SK-N-SH (cell line): ENCODE measurements at regions not wholly inside any gene's neighbourhood (a gene's known extent, or its start where the extent isn't known, plus 50 kb on each side); places are given as distances from the start of the nearest gene placed in this dataset.

Source experiments
- CTCF ChIA-PET: fragments of 300-600, 350-600 bp; formaldehyde crosslinking; extraction: SDS; loops from one replicate; lab custom pipeline; 2021; lab: Yijun Ruan, JAX
- POLR2A ChIA-PET: fragments of 350-600 bp; sonication (Branson Sonifier 250); formaldehyde crosslinking; extraction: SDS; loops from one replicate; lab custom pipeline; 2020; ENCODE audit warnings: antibody characterized with exemption, inconsistent platforms; lab: Yijun Ruan, JAX
- DNase-seq: peaks from one replicate; pipeline ENCODE4 v3.0.0; 2012
- H2AFZ ChIP-seq: fragments of 200-600 bp; sonication (generic); 2 replicates; pipeline ENCODE4 v1.8.1; 2016; ENCODE audit warnings: antibody characterized with exemption, mild to moderate bottlenecking, low read depth
- H3F3A ChIP-seq: fragments of 200-600 bp; sonication (generic); replicated peaks from 2 replicates; pipeline ENCODE3; 2016; ENCODE audit warnings: antibody characterized with exemption, mild to moderate bottlenecking; ENCODE audit not compliant: insufficient read depth
- H3K27ac ChIP-seq, 2 experiments: fragments of 200-500 bp in 1 of 2; fragments of 200-600 bp in 1 of 2; sonication (Bioruptor generic) in 1 of 2; sonication (generic), shearing (Covaris generic) in 1 of 2; 2 replicates each; pipeline versions ENCODE4 v1.5.1 to v1.6.1; 2014 to 2016; ENCODE audit warnings: low read depth in 2 of 2, inconsistent platforms in 1 of 2, low read length in 1 of 2, mild to moderate bottlenecking in 1 of 2, mixed read lengths in 1 of 2
- H3K27me3 ChIP-seq: fragments of 200-600 bp; sonication (generic), shearing (Covaris generic); 2 replicates; pipeline ENCODE4 v1.6.1; 2016; ENCODE audit warnings: mixed run types; ENCODE audit not compliant: insufficient read depth
- H3K36me3 ChIP-seq, 2 experiments: fragments of 200-500 bp in 1 of 2; fragments of 200-600 bp in 1 of 2; sonication (Bioruptor generic) in 1 of 2; sonication (generic) in 1 of 2; replicated peaks in 1 of 2; 2 replicates each; pipeline versions ENCODE3 to v1.5.1; 2014 to 2016; ENCODE audit warnings: low read length in 1 of 2, mild to moderate bottlenecking in 1 of 2; ENCODE audit not compliant: insufficient read depth in 2 of 2, control insufficient read depth in 1 of 2
- H3K4me1 ChIP-seq, 2 experiments: fragments of 200-500 bp in 1 of 2; fragments of 200-600 bp in 1 of 2; sonication (Bioruptor generic) in 1 of 2; sonication (generic), shearing (Covaris generic) in 1 of 2; 2 replicates each; pipeline versions ENCODE4 v1.5.1 to v1.6.1; 2014 to 2016; ENCODE audit warnings: low read depth in 1 of 2, low read length in 1 of 2, mixed run types in 1 of 2; ENCODE audit not compliant: insufficient read depth in 2 of 2, control insufficient read depth in 1 of 2
- H3K4me2 ChIP-seq: fragments of 200-600 bp; sonication (generic), shearing (Covaris generic); 2 replicates; pipeline ENCODE4 v1.6.1; 2017; ENCODE audit warnings: mixed run types
- H3K4me3 ChIP-seq, 2 experiments: fragments of 200-500 bp in 1 of 2; fragments of 200-600 bp in 1 of 2; sonication (Bioruptor generic) in 1 of 2; sonication (generic), shearing (Covaris generic) in 1 of 2; 2 replicates each; pipeline versions ENCODE4 v1.5.1 to v1.8.1; 2014 to 2016; ENCODE audit warnings: low read depth in 2 of 2, inconsistent platforms in 1 of 2, low read length in 1 of 2, mild to moderate bottlenecking in 1 of 2, mixed read lengths in 1 of 2, moderate library complexity in 1 of 2
- H3K79me2 ChIP-seq: fragments of 200-600 bp; sonication (generic); 2 replicates; pipeline ENCODE4 v1.8.1; 2017; ENCODE audit warnings: mild to moderate bottlenecking; ENCODE audit not compliant: insufficient read depth
- H3K9ac ChIP-seq: fragments of 200-600 bp; sonication (generic); 2 replicates; pipeline ENCODE4 v1.6.1; 2017; ENCODE audit warnings: mixed run types
- H3K9me2 ChIP-seq: fragments of 200-600 bp; sonication (generic); 2 replicates; pipeline ENCODE4 v1.6.1; 2017; ENCODE audit warnings: mixed run types
- H3K9me3 ChIP-seq: fragments of 200-600 bp; sonication (generic); 2 replicates; pipeline ENCODE4 v1.6.1; 2017; ENCODE audit warnings: mixed run types, mild to moderate bottlenecking, moderate library complexity
- H4K20me1 ChIP-seq: fragments of 200-600 bp; sonication (generic); 2 replicates; pipeline ENCODE4 v1.6.1; 2017; ENCODE audit warnings: mild to moderate bottlenecking, mixed run types; ENCODE audit not compliant: insufficient read depth
- CHD2 ChIP-seq: fragments of 150-350 bp; IDR thresholded peaks from 2 replicates; pipeline ENCODE4 v1.6.1; 2018; ENCODE audit warnings: low read length; ENCODE audit not compliant: partially characterized antibody
- CTCF ChIP-seq: fragments of 200-600 bp; sonication (generic); IDR thresholded peaks from 2 replicates; pipeline ENCODE4 v1.6.1; 2017; ENCODE audit warnings: antibody characterized with exemption, mild to moderate bottlenecking, moderate library complexity
- FOSL2 ChIP-seq: IDR thresholded peaks from 2 replicates; pipeline ENCODE4 v1.4.0; 2012; ENCODE audit warnings: low read depth, mild to moderate bottlenecking, moderate library complexity, borderline replicate concordance
- FOXJ3 ChIP-seq: sonication (generic); formaldehyde crosslinking; IDR thresholded peaks from 2 replicates; pipeline ENCODE4 v1.5.1; 2020; ENCODE audit warnings: mild to moderate bottlenecking, missing genetic modification reagents
- IRF3 ChIP-seq: fragments of 150-350 bp; IDR thresholded peaks from 2 replicates; pipeline ENCODE4 v1.6.1; 2016; ENCODE audit warnings: mild to moderate bottlenecking, low read depth, low read length
- MEF2A ChIP-seq: IDR thresholded peaks from 2 replicates; pipeline ENCODE4 v1.4.0; 2012; ENCODE audit warnings: low read depth, borderline replicate concordance
- REST ChIP-seq: IDR thresholded peaks from 2 replicates; pipeline ENCODE4 v1.6.1; 2012; ENCODE audit warnings: mild to moderate bottlenecking, low read depth, low read length, moderate library complexity
- RFX5 ChIP-seq: IDR thresholded peaks from 2 replicates; pipeline ENCODE4 v1.6.1; 2012; ENCODE audit warnings: mild to moderate bottlenecking, improper control_type of control experiment, low read length
- WGBS: methylation state at CpG from one replicate; pipeline ENCODE4 v1.1.6; 2017; ENCODE audit warnings: low lambda C conversion rate; 5-methylcytosine and 5-hydroxymethylcytosine counted together

GRCh38 chr6:165794179-165794601 is 131.1 kb upstream of the PDE10A start:
- TF ChIP-seq MEF2A: no peak
- TF ChIP-seq IRF3: no peak
- no peak for TF ChIP-seq FOXJ3 (CRISPR knock-in tag)
- no peak for TF ChIP-seq CTCF
- no peak for TF ChIP-seq FOSL2
- no peak for TF ChIP-seq REST
- TF ChIP-seq RFX5: no peak
- H2AFZ ChIP-seq: no peak overlapping the region
- WGBS: 64% methylated on average over 6 of the region's 6 CpGs

DNA sequence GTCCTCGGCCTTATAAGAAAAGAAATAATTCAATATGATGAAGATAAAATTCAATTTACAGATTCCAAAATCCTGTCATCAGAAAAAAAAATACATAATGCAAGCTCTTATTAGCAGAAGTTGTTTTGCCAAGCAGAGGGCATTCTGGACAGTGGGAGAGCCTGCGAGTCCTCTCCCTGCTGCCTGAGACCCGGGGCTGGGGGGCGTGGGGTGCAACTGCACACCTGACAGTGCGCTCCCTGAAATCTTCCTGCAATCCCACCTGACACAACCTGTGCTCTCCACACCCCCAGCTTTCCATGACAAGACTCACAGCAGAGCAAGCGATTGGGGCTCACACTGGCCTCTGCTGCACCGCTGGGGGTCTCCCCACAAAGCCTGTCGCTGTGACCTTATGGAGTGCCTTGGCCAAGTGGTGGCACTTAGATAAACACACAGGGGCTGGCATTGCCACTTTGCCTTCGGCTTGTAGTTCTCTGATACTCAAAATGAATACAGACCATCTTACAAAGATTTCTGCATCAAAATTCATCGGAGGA is 130.3 kb upstream of the PDE10A start:
- H3K27me3 ChIP-seq: no peaks in the 10 kb centered on the region
- no peak for TF ChIP-seq CHD2
- TF ChIP-seq IRF3: no peak
- no peak overlapping the region for H3K4me3 ChIP-seq
- no peaks in the 10 kb centered on the region for H3K9me3 ChIP-seq
- no peak overlapping the region for H3K4me2 ChIP-seq
- WGBS: 45% methylated on average over 7 of the region's 10 CpGs
- H3K79me2 ChIP-seq: no peaks in the 10 kb centered on the region
- no peaks in the 10 kb centered on the region for H3K4me1 ChIP-seq
- no peak overlapping the region for H3K9ac ChIP-seq
- H3K36me3 ChIP-seq: no peaks in the 10 kb centered on the region
- no peak for DNase-seq
- no peaks in the 10 kb centered on the region for H3F3A ChIP-seq
- no peaks in the 10 kb centered on the region for H3K9me2 ChIP-seq
- CTCF ChIA-PET: interaction anchor here (1.0 kb wide), 1 partner anchor 57 kb away, joined by 3 read pairs; no protein-coding TSS in a partner anchor
- H3K27ac ChIP-seq: no peak overlapping the region
- no peak overlapping the region for H2AFZ ChIP-seq
- POLR2A ChIA-PET: no interaction called here
- H4K20me1 ChIP-seq: no peaks in the 10 kb centered on the region

More at GRCh38 chr6:165794179-165794601, 131.1 kb upstream of the PDE10A start:
- Histone ChIP-seq H3K36me3 (no peaks in the 10 kb centered on the region), H3F3A (no peaks in the 10 kb centered on the region), H3K27ac (no peak overlapping the region), H3K4me1 (no peaks in the 10 kb centered on the region), H3K4me2 (no peak overlapping the region), H3K4me3 (no peak overlapping the region), H3K9me3 (no peaks in the 10 kb centered on the region), H4K20me1 (no peaks in the 10 kb centered on the region), H3K27me3 (no peaks in the 10 kb centered on the region), H3K9me2 (no peaks in the 10 kb centered on the region), H3K79me2 (no peaks in the 10 kb centered on the region), H3K9ac (no peak overlapping the region)
- no peak for DNase-seq
- ChIA-PET CTCF (interaction anchor here (1.0 kb wide), 1 partner anchor 56 kb away, joined by 3 read pairs; no protein-coding TSS in a partner anchor), POLR2A (no interaction called here)
